KG1 (cell line): ENCODE measurements at regions not wholly inside any gene's neighbourhood (a gene's known extent, or its start where the extent isn't known, plus 50 kb on each side); places are given as distances from the start of the nearest gene placed in this dataset.
"Not testable (repeated sequence)": the region's sequence is repeated elsewhere in the genome, so short reads cannot be mapped to it uniquely, and the experiment has no call there.

Experiments
- DNase-seq: peaks from one replicate; lab custom pipeline; 2025; lab: John Stamatoyannopoulos, UW

DNA sequence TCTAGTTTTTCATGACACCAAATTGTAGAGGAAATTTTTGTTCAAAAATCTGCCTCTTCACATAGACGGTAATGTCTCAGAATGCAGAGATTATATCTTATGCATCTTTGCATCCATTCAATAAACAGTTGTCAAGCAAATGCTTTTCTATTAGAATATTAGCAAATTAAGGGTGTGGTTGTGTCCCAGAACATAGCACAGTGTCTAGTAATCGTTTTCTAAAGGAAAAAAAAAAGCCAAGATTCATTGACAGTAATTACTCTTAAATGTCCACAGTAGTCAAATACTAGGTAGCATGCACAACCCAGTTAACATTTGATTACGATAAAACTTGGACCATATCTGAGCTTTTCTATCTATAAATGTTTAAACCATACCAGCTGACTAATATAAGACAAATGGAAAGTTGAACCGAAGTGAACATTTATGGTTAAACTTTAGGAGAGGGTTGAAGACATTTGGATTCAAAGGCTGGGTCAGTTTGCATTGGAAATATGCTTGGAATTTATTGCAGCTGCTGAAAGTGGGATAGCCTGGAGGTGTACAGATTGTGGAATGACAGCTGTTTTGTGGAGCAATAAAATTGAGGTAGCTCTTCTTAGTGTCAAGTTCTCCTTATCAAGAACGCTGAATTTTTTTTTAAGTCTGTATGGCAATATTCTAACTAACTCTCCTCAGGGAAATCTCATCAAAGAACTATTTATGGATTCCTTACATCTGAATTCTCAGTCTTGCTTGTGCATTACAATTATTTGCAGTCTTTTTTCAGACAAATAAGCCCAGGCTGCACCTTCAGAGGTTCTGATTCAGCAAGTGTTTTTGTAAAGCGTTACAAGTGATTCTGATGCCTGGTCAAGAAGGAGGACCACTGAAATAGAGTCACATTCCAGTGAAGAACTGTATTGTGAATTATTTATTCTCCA lies 66.7 kb upstream of the ATP2B1 start:
- no peak for DNase-seq

DNA sequence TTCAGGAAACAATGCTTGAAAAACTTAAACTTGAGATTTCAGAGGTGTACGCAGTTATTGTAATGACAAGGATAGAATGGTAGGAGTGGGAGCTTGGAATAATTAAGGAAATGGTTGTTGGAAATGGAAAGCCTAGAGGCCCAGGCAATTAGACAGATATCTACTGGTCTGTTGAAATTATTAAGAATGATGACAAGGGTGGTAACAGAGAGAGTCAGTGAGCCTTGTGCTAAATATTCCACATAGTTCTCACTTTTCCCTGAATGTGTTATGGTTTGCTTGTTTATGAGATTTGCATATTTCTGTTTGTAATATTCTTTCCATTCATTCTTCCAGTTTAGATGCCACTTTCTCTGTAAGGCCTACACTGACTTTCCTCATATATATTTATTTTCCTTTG lies 66.0 kb upstream of the ATP2B1 start:
- no peak for DNase-seq

DNA sequence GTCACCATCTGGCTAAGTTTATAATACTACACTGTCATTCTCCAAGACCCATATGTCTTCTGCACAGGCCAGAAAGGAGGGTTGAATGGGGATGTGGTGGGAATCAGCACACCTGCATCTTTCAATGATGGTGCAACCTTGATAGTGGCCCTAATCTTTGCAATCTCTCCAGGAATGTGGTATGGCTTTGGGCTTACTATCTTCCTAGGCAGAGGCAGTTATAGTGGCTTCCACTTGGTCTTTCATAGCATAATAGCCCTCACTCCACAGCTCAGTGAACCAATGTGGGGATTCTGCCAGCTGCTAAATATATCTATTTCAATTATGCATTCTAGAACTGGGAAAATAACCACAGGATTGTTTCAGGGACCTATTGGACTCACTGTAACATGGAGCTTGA lies 61.8 kb upstream of the ATP2B1 start:
- DNase-seq: no peak

DNA sequence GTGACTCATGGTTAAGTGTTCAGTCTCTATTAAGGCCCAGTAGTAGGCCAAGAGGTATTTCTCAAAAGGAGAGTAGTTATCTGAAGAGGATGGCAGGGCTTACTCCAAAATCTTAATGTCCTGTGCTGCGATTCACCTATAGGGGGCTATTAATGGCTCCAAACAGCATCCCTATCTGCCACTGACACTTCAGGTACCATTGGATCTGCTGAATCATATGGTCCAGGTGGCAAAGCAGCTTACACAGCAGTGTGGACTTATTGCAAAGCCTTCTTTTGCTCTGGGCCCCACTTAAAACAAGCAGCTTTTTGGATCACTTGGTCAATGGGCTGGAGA lies 60.8 kb upstream of the ATP2B1 start:
- no peak for DNase-seq

DNA sequence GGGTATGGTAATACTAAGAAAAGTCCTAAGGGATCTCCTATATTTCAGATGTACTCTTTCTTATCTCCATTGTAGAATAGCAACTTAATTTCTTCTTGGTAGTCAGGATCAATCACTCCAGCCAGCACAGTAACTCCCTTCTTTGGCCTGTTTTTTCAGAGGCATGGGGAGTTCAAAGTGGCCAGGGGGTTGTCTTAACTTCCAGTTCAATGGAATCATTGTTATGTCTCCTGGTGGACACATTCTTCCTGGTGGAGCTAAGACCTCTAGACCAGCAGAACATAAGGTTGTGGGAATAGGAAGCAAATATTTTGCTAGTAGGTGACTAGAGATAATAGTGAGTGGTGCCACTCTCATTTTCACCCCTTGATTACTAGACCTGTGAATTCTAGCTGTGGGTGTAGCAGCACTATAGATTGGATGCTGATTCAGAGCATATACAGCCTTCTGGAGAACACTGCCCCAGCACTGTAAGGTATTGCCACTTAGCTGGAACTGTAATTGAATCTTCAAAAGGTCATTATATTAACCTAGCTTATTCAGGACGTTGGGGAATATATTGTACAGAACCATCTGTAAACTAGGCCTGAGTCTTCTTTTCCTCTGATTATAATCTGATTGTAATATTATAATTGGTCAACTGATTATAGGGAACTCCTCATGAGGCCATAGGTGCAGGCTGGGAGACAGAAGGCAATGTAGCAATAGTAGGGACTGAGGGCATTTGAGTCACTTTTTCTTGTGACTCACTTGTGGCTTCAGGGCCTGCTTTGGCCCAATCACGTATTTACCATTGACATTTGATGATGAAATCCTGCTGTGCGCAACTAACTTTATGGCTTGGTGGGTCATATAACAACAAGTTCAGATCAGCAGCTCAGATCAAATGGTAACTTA lies 60.2 kb upstream of the ATP2B1 start:
- DNase-seq: no peak

DNA sequence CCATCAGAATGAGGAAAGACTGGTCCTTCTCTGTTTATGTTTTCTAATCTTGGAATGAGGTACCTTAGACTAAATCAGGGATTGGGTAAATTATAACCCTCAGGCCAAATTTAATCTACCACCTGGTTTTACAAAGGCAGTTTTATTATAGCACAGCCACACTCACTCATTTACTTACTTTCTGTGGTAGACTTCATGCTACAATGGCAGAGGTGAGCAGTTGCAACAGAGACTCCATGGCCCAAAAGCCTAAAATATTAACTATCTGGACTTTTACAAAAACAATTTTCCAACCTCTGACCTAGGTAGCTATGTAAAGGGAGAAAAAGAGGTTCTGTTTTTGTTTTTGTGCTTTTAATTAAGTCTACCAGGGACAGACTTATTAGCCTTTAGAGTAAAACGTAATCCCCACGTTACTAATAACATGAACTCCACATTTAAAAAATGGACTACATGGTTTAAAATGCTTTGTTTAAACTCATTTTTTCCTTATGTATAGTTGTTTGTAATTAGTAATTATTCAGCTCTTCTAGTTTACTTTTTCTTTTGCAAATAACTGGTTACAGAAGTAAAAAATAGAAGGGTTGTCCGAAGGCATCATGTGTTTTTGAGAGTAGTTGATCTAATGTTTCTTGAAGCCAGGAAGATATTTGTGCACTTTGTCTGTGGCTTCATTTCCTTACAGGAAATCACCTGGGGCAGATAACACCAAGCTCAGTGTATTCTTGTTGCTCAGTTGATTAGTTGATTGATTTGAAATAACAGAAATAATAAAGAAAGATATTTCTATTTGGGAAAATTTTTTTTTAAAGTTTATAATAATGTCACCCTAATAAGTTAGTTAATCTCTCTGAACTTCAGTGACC lies 57.6 kb upstream of the ATP2B1 start:
- no peak for DNase-seq

DNA sequence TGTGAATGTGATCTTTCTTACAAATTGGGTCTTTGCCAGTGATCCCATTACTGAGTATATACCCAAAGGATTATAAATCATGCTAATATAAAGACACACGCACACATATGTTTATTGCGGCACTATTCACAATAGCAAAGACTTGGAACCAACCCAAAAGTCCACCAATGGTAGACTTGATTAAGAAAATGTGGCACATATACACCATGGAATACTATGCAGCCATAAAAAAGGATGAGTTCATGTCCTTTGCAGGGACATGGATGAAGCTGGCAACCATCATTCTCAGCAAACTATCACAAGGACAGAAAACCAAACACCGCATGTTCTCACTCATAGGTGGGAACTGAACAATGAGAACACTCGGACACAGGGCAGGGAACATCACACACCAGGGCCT lies 55.5 kb upstream of the ATP2B1 start:
- DNase-seq: not testable (repeated sequence)

DNA sequence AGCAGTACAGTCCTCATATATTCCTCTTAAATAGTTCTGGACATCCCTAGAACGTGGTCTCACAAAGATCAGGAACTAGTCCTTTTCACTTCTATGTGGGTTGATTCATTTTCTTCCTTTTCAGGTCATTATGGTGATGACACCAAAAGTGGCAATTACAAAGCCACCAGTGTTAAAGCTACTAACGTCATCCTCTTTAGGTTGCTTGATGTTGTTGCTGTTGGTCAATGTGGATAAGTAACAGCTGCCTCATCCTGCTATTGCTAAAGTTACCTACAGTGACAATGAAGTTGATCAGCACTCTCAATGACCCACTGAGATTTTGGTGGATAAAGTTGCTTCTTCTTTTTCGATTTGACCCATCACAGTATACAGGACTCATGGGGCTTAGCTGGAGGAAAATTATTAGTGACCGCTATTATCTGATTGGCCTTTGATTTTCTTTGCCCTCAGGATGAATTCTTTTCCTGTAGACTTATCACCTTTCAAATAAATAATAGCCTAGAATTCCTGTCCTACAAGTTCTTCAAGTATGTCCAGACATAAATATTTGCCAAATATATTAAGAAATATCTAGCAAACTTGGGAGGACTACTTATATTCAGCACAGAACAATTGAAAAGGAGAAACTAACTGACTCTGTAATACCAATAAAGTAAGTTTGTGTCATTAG lies 54.0 kb upstream of the ATP2B1 start:
- no peak for DNase-seq

DNA sequence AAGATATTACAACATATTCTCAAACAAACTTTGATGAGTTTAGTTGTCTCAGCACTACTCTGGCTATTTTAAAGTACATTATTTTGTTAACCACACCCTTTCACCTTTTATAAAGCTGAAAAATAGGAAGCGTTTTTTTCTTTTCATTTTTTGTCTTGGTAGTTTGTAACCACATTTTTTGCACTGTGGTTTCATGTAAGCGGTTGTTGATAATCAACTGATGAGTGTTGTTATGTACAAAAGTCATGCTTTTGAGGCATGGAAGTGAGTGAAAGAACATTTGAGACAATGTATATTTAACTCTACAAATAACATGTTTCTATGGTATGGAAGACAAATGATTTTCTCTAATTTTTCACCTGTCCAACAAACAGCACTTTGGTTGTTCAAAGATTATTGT lies 52.1 kb upstream of the ATP2B1 start:
- no peak for DNase-seq
